Endothelial cell of umbilical vein (primary cell): ENCODE measurements at regions not wholly inside any gene's neighbourhood (a gene's known extent, or its start where the extent isn't known, plus 50 kb on each side); places are given as distances from the start of the nearest gene placed in this dataset.

Source experiments
- BruUV-seq: library from RNA; stranded (reverse); fragments of 400-500 nt; replicated peaks from 2 replicates; lab custom pipeline; 2021; lab: Mats Ljungman, UMichigan
- CTCF ChIA-PET: fragments of 300-600, 350-600 bp; sonication (Branson Sonifier 250); formaldehyde crosslinking; loops from one replicate; lab custom pipeline; 2021; ENCODE audit warnings: antibody characterized with exemption, inconsistent platforms; lab: Charles Lee
- POLR2A ChIA-PET: fragments of 300-600, 350-600 bp; sonication (Branson Sonifier 250); formaldehyde crosslinking; loops from one replicate; lab custom pipeline; 2021; ENCODE audit warnings: antibody characterized with exemption, inconsistent platforms; lab: Charles Lee
- DNase-seq: peaks from one replicate; pipeline ENCODE4 v3.0.0-alpha.2; 2011; ENCODE audit warnings: low read depth, low spot score
- FAIRE-seq: peaks from 2 replicates; lab custom pipeline; 2011; peaks lifted over from hg19 to GRCh38; lab: Jason Lieb, UNC
- H2AFZ ChIP-seq: 2 replicates; pipeline ENCODE4 v1.6.0; 2012; ENCODE audit warnings: low read depth, low read length, control low read depth, inconsistent platforms
- H3K27ac ChIP-seq: 2 replicates; pipeline ENCODE4 v1.5.1; 2011; ENCODE audit warnings: low read depth, mild to moderate bottlenecking, control low read depth, low read length, moderate library complexity; ENCODE audit not compliant: insufficient read depth
- H3K27me3 ChIP-seq, 2 experiments: 2 replicates each; pipeline versions ENCODE4 v1.6.0 to v1.6.1; 2011; ENCODE audit warnings: low read length in 2 of 2, mixed read lengths in 1 of 2; ENCODE audit not compliant: control insufficient read depth in 2 of 2, insufficient read depth in 2 of 2
- H3K36me3 ChIP-seq, 2 experiments: 2 replicates in 1 of 2; 3 replicates in 1 of 2; pipeline ENCODE4 v1.5.1; 2011; ENCODE audit warnings: low read length in 2 of 2, mild to moderate bottlenecking in 1 of 2, moderate library complexity in 1 of 2; ENCODE audit not compliant: control insufficient read depth in 2 of 2, insufficient read depth in 2 of 2; ENCODE audit errors: extremely low read depth in 1 of 2
- H3K4me1 ChIP-seq: 3 replicates; pipeline ENCODE4 v1.5.1; 2011; ENCODE audit warnings: mild to moderate bottlenecking, low read length; ENCODE audit not compliant: control insufficient read depth, insufficient read depth; ENCODE audit errors: extremely low read depth
- H3K4me2 ChIP-seq: 2 replicates; pipeline ENCODE4 v1.6.1; 2011; ENCODE audit warnings: low read length, control low read depth, mixed read lengths; ENCODE audit not compliant: insufficient read depth
- H3K4me3 ChIP-seq, 3 experiments: fragments of 200-600 bp in 1 of 3; sonication (generic), shearing (Covaris generic) in 1 of 3; replicated peaks in 1 of 3; 2 replicates each; pipeline ENCODE4 v1.5.1; 2011 to 2016; ENCODE audit warnings: control low read depth in 3 of 3, low read length in 3 of 3, mild to moderate bottlenecking in 2 of 3, inconsistent platforms in 1 of 3, low read depth in 1 of 3, moderate library complexity in 1 of 3; ENCODE audit not compliant: insufficient read depth in 1 of 3
- H3K79me2 ChIP-seq: 2 replicates; pipeline ENCODE4 v1.6.0; 2012; ENCODE audit warnings: low read length, inconsistent platforms; ENCODE audit not compliant: control insufficient read depth, insufficient read depth
- H3K9ac ChIP-seq: replicated peaks from 2 replicates; pipeline ENCODE3; 2011; ENCODE audit warnings: low read length, control low read depth; ENCODE audit not compliant: insufficient read depth; ENCODE audit errors: extremely low read depth
- H3K9me1 ChIP-seq: replicated peaks from 3 replicates; pipeline ENCODE4 v1.6.0; 2011; ENCODE audit warnings: mild to moderate bottlenecking, low read length; ENCODE audit not compliant: control insufficient read depth, insufficient read depth; ENCODE audit errors: extremely low read depth
- H3K9me3 ChIP-seq: replicated peaks from 2 replicates; pipeline ENCODE4 v1.5.1; 2012; ENCODE audit warnings: low read length, inconsistent platforms; ENCODE audit not compliant: control insufficient read depth, insufficient read depth
- H4K20me1 ChIP-seq: replicated peaks from 2 replicates; pipeline ENCODE3; 2011; ENCODE audit warnings: mild to moderate bottlenecking, low read length; ENCODE audit not compliant: control insufficient read depth, insufficient read depth; ENCODE audit errors: extremely low read depth
- EZH2 ChIP-seq: IDR thresholded peaks from 2 replicates; pipeline ENCODE4 v1.6.1; 2012; ENCODE audit warnings: borderline replicate concordance, low read depth, mild to moderate bottlenecking, moderate library complexity, low read length, inconsistent platforms; ENCODE audit not compliant: severe bottlenecking
- FOS ChIP-seq: IDR thresholded peaks from 2 replicates; pipeline ENCODE4 v1.6.1; 2011; ENCODE audit warnings: mild to moderate bottlenecking, low read length, moderate library complexity, borderline replicate concordance; ENCODE audit not compliant: insufficient read depth
- GATA2 ChIP-seq: IDR thresholded peaks from 2 replicates; pipeline ENCODE4 v1.7.0; 2011; ENCODE audit warnings: low read depth, mild to moderate bottlenecking, moderate library complexity, mixed read lengths, low read length; ENCODE audit not compliant: insufficient read length, insufficient read depth
- JUN ChIP-seq: IDR thresholded peaks from 2 replicates; pipeline ENCODE4 v1.6.1; 2011; ENCODE audit warnings: borderline replicate concordance, low read depth; ENCODE audit not compliant: insufficient read length, insufficient read depth
- MYC ChIP-seq: IDR thresholded peaks from one replicate; pipeline ENCODE4 v1.6.1; 2011; ENCODE audit warnings: mild to moderate bottlenecking, low read depth, low read length
- POLR2A ChIP-seq: IDR thresholded peaks from 2 replicates; pipeline ENCODE4 v1.6.1; 2012; ENCODE audit warnings: low read depth, mild to moderate bottlenecking, control low read depth, low read length
- POLR2AphosphoS5 ChIP-seq: IDR thresholded peaks from 2 replicates; pipeline ENCODE4 v1.6.1; 2012; ENCODE audit warnings: low read depth, mild to moderate bottlenecking, control low read depth, low read length, moderate library complexity; ENCODE audit not compliant: insufficient read depth
- dilution Hi-C: fragments of 300-500 bp; cut with MboI; formaldehyde crosslinking; loops from one replicate; pipeline ENCODE4 v1.15.0; 2019; ENCODE audit warnings: low sequenced_read_pairs; ENCODE audit not compliant: extremely low pct_ligation_motif_present
- intact Hi-C: fragments of 100-400 bp; cut with micrococcal nuclease; formaldehyde crosslinking; loops from one replicate; pipeline ENCODE4 v1.10.0; 2022
- TF ChIP-seq, protein P1 (sequence below), 2 donors: IDR thresholded peaks; 1 replicate in 1 of 2; 2 replicates in 1 of 2; pipeline ENCODE4 v1.5.1; 2011; ENCODE audit warnings: low read length in 2 of 2, mild to moderate bottlenecking in 2 of 2, moderate library complexity in 2 of 2, control low read depth in 1 of 2, inconsistent platforms in 1 of 2, low read depth in 1 of 2; ENCODE audit not compliant: insufficient read depth in 1 of 2; ENCODE audit errors: extremely low read depth in 1 of 2
- TF ChIP-seq, protein P2 (sequence below): IDR thresholded peaks from 2 replicates; pipeline ENCODE4 v1.6.1; 2011; ENCODE audit not compliant: insufficient read depth, insufficient read length

DNA sequence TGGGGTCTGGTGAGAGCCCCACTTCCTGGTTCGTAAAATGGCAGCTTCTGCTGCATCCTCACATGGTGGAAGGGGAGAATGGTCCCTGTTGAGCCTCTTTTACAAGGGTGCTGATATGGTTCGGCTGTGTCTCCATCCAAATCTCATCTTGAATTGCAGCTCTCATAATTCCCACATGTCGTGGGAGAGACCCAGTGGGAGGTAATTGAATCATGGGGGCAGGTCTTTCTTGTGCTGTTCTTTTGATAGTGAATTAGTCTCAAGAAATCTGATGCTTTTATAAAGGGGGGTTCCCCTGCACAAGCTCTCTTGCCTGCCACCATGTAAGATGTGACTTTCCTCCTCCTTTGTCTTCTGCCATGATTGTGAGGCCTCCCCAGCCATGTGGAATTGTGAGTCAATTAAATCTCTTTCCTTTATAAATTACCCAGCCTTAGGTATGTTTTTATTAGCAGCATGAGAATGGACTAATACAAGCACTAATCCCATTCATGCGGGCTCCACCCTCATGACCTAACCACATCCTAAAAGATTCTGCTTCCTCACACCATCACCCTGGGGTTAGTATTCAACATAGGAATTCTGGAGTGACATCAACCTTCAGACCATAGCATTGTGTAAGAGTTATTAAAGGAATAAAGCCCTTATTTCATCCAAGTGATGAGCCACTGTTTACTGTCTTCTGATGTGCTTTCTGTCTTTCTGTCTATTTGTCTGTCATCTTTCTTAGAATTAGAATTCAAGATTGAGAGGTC, 159.0 kb upstream of the IRS2 start:
- no peak for FAIRE-seq

More for the DNA sequence above, 159.0 kb upstream of the IRS2 start:
- no peak overlapping the region for H3K4me3 ChIP-seq
- no peaks in the 10 kb centered on the region for H3K9me3 ChIP-seq
- no TSS peak for BruUV-seq
- H3K36me3 ChIP-seq: no peaks in the 10 kb centered on the region
- no peaks in the 10 kb centered on the region for H3K9me1 ChIP-seq
- H4K20me1 ChIP-seq: no peaks in the 10 kb centered on the region
- dilution Hi-C loops: no loop called here
- H2AFZ ChIP-seq: no peak overlapping the region
- no peak for DNase-seq
- H3K4me2 ChIP-seq: no peak overlapping the region
- H3K4me1 ChIP-seq: no peaks in the 10 kb centered on the region
- peaks cover 0 to 3% of the 10 kb centered on the region in 2 experiments for H3K27me3 ChIP-seq
- H3K79me2 ChIP-seq: no peaks in the 10 kb centered on the region
- intact Hi-C loops: no loop called here
- no peak overlapping the region for H3K9ac ChIP-seq
- ChIA-PET CTCF (no interaction called here), POLR2A (no interaction called here)
- TF ChIP-seq GATA2: no peak
- no peak for TF ChIP-seq JUN
- TF ChIP-seq POLR2A: no peak
- no peak for TF ChIP-seq POLR2AphosphoS5
- TF ChIP-seq FOS: no peak
- TF ChIP-seq, protein P1, sequence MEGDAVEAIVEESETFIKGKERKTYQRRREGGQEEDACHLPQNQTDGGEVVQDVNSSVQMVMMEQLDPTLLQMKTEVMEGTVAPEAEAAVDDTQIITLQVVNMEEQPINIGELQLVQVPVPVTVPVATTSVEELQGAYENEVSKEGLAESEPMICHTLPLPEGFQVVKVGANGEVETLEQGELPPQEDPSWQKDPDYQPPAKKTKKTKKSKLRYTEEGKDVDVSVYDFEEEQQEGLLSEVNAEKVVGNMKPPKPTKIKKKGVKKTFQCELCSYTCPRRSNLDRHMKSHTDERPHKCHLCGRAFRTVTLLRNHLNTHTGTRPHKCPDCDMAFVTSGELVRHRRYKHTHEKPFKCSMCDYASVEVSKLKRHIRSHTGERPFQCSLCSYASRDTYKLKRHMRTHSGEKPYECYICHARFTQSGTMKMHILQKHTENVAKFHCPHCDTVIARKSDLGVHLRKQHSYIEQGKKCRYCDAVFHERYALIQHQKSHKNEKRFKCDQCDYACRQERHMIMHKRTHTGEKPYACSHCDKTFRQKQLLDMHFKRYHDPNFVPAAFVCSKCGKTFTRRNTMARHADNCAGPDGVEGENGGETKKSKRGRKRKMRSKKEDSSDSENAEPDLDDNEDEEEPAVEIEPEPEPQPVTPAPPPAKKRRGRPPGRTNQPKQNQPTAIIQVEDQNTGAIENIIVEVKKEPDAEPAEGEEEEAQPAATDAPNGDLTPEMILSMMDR (IDR thresholded peaks at IDR 0.05; ENCODE audit: extremely low read depth in 1 of 2, insufficient read depth in 1 of 2, low read depth in 1 of 2, low read length in 2 of 2): no peak
- TF ChIP-seq, protein P2, sequence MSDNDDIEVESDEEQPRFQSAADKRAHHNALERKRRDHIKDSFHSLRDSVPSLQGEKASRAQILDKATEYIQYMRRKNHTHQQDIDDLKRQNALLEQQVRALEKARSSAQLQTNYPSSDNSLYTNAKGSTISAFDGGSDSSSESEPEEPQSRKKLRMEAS: no peak
- no peak for TF ChIP-seq EZH2
- TF ChIP-seq MYC: no peak
- no peak overlapping the region for H3K27ac ChIP-seq
